Medulla oblongata (tissue), 1 donor: ENCODE measurements at regions not wholly inside any gene's neighbourhood (a gene's known extent, or its start where the extent isn't known, plus 50 kb on each side); places are given as distances from the start of the nearest gene placed in this dataset.
"Not testable (repeated sequence)": the region's sequence is repeated elsewhere in the genome, so short reads cannot be mapped to it uniquely, and the experiment has no call there.

Source experiments
- DNase-seq: peaks from one replicate; pipeline ENCODE4 v3.0.0-alpha.2; 2015; ENCODE audit errors: extremely low spot score

DNA sequence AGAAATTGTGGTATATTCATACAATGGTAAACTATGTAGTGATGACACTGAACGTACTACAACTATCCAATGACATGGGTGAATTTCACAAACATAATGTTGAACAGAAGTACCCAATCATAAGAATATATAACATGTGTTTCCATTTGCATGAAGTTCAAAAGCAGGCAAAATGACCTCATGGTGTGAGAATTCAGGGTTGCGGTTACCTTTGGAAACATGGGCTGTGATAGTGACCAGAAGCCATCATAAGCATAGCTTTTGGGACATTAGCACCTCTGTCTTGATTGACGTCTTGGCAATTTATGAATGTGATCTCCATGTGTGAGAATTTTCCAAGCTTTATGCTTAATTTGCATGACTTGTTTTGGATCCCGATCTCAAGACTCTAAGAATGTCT, 500.1 kb upstream of the JAG1 start:
- no peak for DNase-seq

DNA sequence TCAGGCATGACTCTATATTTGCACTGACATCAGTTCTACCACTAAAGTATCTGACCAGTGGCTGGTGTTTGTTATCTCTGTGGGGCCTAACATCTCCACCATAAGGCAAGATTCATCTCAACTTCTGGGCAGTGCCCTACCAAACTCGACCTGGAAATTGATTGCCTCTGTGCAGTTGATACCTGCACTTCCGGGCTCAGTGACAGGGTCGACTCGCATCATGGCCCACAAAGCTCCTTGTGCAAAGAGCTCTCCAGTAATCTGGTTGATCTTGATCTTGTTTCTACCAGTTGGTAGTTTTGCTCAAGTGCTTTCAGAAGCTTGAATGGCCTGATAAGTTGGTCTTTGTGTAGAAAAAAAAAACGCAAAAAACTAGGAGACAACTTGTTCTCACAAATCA, 501.1 kb upstream of the JAG1 start:
- DNase-seq = no peak

DNA sequence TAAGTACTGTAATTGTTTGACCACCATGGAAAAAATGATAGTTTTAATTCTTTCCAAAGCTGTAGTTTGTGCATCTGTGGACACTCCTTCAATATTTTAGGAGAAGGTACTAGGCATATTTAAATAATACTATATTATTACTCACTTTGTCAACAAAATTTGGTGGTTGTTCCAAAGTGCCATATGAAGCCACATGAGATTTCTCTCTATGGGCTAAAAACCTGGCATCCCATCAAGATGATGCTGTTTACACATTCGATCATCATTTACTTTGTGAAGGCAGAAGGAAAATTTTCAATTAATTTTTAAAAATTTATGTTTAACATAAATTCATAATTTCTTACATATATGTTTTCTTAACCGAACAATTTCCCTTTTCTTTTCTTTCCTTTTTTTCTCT, 502.6 kb upstream of the JAG1 start:
- DNase-seq = no peak

DNA sequence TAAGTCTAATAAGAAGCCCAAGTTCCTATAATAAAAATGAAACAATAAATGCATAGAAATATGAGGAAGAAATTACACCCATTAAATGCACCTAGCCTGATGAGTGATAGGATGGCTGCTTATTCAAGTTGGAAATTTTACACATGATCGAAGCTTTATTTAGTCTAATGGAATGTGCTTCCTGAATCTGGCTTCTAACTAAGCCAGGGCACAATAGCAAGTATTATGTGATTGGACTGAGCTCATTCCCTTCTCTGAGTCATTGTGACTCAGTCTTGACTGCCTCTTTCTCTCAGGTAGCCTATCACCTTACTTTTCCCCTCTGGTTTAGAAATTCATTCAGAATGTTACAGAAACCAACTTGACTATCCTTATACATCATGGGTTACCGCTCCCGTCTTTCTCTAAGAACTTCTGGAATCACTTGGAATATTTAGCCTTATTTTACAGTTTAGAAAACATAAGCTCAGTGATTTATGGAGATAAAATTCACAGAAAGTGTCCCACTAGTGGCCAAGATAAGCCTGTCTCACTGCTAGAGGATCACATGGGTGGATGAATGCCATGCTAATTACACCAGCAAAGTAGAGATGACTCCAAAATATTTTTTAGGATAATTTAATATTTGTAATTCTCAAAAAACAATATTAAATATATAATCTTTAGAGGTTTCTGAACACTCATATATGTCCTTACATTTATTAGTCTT, 505.3 kb upstream of the JAG1 start:
- DNase-seq = no peak

DNA sequence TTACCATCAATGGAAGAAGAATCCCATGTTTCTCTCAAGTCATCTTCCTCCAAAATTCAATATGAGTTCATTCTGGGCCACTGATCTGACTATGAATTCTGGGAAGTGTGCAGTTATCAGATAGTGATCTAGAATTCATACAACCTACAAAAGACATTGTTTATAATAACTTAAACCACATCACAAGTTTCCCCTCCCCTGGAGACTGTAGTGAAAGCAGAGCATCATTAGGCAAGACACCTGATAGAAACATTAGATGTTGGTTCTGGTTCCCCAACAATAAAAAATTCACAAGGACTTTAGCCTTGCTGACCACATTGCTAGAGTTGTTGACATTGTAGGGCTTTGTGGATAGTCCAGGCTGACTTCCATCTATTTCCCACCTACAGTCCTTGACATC, 506.4 kb upstream of the JAG1 start:
- no peak for DNase-seq

DNA sequence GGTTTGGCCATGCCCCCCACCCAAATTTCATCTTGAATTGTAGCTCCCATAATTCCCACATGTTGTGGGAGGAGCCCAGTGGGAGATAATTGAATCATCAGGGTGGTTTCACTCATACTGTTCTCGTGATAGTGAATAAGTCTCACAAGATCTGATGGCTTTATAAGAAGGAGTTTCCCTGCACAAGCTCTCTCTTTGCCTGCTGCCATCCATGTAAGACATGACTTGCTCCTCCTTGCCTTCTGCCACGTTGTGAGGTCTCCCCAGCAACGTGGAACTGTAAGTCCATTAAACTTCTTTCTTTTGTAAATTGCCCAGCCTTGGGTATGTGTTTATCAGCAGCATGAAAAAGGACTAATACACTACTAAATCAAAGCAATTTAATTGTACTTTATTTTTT, 507.3 kb upstream of the JAG1 start:
- DNase-seq = not testable (repeated sequence)

DNA sequence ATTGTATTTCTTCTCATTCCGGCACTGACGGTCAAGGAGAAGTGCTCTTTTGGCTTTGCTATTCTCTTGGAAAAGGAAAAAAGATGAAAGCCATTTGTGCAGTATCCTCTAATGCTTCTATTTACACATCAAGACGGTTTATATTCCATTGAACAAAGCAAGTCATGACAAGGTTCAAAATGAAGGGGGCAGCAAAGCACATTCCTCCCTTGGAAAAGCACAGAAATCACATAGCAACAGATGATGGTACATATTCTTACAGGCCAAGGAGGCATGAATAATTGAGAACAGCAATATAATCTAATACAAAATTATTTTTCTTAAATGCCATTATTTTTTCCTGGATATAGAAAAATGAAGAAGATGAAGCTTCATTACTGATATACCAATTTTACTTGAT, 508.2 kb upstream of the JAG1 start:
- no peak for DNase-seq

DNA sequence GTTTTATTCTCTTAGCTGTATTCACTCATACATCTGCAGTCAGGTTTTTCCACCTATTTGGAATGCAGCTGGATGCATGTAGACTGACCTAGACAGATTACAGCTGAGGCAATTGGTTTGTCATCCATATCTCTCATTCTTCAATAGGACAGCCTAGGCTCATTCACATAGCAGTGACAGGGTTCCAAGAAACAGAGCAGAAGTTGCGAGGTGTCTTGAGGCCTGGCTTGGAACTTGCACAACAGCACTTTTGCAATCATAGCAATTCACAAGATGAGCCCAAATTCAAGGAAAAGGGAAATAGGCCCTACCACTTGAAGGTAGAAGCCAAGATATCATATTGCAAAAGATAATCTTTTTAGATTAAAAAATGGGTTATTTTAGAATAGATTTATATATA, 508.9 kb upstream of the JAG1 start:
- peak; percentile 66 for DNase-seq

DNA sequence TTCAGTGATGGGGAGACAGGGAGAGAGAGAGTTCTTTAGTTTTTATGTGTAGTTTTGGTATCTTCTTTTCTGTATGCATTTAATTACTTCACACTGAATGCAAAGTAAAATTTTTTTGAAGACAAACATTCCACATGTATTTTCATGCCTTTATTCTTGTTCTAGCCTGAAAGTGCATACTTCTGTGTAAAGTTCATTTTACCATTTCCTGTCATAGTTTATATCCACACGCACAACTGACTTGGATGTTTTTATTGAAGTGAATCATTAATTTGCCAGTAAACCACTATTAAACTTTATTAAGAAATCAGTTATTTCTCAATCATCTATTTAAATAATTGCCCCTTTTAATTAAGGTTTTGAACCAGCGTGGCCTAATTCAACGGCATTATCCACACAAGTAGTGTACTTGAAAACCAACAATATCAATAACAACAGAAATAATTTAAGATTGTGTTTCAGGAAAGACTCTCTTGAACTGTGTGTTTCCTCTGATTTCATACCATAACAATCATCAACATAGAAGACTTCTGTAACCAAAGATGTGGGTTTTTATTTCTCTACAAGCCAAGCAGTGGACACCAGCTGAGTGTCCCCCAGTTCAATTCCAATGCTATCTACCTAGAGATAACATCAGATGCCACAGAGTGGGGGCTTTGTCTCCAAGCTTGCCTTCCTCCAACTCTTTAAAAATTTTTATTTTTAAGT, 512.7 kb upstream of the JAG1 start:
- DNase-seq = no peak

DNA sequence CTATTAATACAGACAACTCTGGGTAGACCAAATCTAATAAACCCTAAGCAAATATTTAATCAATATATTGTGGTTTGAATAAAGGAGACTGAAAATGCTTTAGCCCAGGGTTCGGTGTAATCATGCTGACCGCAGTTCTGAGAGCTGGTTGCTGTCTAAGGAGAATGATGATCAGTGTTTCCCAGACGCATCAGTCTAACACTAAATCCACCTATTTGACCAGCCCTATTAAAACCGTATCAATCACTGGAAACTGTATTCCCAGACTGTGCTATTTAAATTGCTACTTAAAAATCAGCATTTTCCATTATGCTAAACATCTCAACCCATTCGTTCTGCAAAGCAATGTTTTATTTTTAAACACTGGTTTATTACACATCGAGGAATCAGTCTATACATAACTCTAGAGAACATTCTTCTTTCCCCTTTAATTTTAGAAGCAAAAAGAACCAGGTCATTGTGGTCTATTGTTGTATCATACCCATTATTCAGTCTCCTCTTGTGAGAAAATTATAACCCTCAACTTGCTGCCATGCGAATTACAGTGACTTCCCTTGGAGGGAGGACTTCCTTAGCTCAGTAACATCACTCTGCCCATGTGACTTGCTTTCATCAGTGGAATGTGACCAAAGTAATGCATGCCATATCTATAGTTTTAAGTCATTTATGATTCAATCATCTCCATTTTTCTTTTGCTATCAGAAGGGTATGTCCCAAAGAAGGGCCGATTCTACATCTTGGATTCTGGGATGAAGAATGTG, 515.2 kb upstream of the JAG1 start:
- no peak for DNase-seq

DNA sequence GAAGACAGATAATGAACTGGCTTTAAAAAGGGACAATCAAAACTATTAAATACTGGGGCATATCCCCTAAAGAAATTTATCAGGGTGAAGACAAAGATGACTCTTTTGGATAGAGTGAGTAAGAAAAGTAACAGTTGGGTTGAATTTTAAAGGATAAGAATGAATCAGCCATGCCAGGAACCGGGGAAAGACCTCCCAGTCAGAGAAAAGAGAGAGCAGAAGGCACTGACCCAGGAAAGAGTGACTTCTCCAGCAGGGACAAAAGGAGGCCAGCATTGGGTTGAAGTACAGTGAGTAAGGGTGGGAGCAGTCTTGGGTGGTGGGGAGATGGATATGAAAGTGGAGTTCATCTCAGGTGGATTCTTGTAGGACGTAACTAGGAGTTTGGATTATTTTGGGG, 516.9 kb upstream of the JAG1 start:
- no peak for DNase-seq

DNA sequence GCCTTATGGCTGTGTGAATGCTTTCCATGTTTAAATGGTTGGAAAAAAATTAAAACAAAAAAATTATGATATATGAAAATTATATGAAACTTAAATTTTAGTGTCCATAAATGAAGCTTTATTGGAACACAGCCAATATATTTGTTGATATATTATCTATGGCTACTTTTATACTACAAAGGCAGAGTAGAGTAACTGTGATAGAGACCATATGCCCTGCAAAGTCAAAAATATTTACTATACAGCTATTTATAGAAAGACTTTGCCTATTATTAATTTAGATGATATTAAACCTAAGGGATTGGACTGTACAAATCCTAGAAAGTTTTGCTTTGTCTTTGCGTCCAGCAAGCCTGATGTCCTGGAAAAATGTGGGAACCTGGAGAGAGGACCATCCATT, 518.3 kb upstream of the JAG1 start:
- no peak for DNase-seq

DNA sequence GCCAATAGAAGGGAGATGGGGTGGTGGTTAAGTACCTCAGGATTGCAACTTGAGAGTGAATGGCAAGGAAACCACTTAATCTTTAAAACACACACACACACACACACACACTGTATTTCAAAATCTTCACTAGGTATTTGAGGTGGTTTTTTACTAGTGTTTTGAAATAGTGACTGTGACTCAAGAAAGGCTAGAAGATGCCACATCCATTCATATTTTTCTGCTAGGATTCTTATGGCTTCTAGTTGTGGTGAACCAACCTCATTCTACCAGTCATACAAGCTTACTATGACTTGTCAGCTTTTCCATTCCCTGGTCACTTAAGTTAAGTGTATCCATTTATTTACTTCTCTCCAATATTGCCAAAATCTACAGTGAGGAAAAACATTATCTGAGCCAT, 519.4 kb upstream of the JAG1 start:
- DNase-seq = no peak

DNA sequence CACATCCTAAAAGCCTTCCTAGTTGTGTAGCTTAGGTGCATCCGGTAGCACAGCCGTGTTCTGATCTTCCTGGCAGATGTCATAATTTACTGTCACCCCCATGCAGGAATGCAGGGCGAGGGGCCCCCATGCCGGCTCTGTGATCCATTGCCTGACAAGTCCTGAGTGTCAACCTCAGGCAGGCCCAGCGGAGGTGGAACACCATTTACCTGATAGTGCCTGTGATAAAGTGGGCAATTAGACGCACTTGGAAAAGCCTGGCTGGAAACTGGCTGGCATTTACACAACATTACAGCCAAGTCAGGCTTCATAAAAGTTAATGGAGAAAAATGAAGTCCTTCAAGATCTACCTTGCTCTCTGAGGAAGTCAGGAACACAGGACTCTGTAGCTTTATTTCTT, 521.4 kb upstream of the JAG1 start:
- DNase-seq = no peak

DNA sequence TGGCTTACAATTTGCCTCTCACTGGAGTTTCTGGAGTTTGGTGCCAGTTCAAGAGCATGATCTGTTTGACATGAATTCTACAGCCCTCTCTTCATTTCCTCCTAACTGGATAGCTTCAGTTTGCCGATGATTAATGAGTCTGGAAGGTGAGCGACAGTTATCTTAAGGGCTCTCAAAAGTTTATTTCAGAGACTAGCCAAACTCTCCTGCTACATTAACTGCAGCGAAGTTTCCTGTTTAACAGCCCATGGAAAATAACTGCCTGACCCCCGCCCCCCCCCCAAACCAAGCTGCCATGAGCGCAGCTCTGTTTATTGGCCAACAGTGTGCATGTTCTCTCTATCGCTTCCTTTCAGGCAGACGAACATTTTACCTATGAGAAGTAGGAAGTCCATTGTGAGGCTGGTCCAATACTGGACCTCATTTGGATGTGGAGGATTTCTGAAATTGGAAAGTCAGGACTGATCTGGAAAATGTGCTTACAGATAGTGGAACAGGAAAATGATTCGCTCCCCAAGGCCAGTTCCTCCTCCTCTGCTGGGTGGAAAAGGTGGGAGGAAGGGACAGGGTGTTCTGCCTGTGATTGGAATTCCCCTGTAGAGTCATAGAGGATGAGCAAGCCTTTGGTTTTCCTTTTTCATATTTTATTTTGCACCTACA, 522.2 kb upstream of the JAG1 start:
- no peak for DNase-seq

DNA sequence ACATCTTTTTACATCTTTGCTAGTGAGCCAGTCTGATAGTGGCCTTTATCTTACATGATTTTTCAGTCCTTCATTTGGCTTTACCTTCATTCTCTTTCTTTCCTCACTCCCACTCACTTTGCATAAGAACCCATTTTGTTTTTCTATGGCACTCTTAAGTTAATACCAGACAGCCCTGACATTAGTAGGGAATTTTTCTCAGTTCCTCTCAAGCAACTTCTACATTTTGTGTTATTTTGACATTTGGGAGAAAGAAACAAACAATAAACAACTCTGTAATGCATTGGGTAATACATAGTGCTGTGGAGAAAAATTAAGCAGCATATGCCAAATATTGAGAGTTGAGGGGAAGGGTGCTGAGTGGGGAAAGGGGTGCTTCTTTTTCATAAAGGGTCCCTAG, 524.1 kb upstream of the JAG1 start:
- no peak for DNase-seq

DNA sequence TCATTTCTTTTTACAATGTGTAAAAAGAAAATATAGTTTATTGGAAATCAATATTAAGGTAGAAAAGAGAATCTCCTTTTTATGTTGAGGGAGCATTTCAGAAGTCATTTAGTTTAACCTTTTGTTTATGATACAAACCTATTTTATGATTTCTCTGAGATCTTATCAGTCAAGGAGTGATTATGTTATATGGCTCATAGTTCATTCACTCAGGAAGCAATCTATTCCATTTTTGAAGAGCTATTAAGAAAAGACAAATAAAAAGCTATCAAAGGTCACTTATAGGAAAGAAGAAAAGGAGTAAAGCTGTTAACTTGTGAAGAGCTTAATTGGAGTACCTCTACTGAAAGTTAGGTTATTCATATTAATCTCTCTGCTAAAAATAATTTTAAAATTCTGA, 526.6 kb upstream of the JAG1 start:
- DNase-seq = no peak

DNA sequence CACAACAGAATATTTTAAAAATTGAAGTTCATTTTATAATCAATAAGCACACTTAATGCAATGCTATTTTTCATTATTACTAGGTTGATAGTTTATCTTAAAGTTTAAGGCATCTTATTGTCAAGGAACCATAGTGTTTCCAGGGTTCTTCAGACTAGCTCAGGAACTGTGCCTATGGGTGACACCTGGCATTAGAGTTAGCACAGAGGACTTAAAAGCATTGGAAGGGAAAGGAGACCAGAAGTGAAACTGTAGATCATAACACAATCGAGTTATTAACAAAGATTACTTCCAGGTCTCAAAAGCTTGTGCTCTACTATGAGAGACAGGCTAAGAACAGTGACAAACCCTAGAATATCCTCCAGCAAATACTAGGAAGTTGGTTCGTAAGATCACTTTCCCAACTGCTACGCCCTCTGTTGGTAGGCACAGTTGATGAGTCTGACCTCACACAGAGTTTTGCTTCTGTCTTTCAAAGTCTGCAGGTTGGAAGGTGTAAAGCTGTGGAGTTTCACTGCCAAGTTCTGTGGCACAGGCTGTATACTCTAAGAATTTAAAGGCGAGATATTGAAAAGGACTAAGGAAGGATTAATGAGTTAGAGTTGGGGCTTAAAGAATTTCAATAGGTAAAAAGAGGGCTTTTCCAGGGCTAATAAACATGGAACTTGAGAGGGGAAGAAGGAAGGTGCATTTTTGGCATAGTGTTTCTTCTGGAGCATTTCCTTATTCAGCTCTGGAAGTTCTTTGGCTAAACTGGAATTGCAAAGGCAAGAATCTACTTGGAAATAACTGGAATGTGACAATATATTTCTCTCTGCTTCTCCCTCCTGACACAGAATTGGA, 531.3 kb upstream of the JAG1 start:
- peak; percentile 85 for DNase-seq

DNA sequence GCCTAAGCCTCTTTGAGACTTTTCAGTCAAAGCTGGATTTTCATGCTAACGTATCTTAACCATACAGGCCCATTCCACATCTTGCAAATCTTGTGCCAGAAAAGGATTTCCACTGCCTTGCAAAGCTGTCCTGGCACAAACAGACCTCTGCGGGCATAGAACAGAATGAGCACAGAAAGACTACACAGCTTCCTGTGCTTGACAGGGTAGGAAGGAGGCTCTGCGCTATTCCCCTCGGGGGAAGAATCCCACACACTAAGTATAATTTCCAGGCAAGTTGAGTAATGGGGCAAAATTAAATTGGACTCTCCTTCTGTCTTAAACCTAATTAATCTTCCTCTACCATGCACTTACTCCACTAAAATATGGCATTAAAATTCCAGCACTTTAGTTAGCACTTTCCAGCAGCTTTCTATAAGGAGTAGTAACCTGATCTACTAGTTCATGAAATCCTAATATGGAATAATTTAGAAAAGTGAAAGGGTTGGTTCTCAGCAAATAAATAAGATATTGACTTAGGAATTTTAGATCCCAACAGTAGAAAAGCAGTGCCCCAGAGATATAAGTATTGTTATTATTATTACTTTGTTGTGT, 532.1 kb upstream of the JAG1 start:
- DNase-seq = no peak

DNA sequence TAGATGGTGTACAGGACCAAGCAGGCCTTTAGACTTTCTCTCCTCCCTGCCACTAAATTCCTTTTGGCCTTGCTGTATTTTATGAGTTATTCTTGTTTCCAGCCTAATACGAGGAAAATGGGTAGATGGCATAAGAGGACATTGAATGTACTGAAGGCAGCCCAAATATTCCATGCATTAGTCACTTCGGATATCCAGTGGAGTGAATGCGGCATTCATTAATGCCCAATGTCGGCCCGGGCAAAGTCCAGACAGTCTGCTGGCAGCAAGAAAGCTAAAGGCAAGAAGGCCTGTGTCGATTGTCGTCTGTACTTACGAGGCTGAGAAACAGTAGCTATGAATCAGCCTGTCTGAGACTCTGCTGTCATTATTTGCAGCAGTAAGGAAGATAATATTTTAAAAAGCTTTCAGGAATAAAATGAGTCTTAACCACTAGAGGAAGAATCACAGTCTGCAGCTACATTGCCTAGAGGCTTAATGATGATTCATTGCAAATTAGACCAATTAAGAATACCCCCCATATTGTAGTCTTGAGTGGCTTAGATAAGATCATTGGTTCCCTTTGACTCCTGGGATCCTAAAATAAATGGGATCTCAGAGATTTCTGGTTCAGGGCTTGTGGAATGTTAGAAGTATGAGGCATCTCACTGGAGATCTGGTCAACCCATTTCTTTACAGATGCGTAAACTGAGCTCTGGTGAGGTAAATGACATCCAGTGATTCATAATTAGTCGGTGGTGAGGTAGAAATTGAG, 534.1 kb upstream of the JAG1 start:
- DNase-seq = no peak
